ENCODE measurements at regions not wholly inside any gene's neighbourhood (a gene's known extent, or its start where the extent isn't known, plus 50 kb on each side); places are given as distances from the start of the nearest gene placed in this dataset.
A peak's percentile ranks its signal among the peaks of the same experiment; 100 is the strongest.
"Not testable (repeated sequence)": the region's sequence is repeated elsewhere in the genome, so short reads cannot be mapped to it uniquely, and the experiment has no call there.

GRCh38 chr5:109630093-109630492 is 59.6 kb upstream of the MAN2A1 start:
- DNase-seq: no peak

DNA sequence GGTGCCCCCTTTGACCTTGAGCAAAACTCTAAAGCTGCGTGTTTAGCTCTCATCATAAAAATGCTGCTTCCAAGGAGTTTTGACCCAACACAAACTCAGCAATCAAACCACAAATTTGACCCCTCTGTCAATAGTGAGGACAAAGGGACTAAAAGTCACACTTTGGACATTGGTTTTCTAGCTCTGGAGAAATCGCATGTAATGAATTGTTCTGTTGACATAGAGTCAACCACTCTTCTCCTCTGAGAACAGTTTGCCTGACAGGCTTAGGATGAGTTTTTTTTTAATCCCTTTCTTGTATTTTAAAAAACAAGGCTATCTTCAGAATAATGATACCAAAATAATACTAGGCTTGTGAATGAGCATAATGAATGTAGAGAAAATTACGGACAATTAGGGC is 61.1 kb upstream of the MAN2A1 start:
- no peak for DNase-seq

- not testable (repeated sequence) for DNase-seq
These were observed 68.5 kb upstream of the MAN2A1 start for GRCh38 chr5:109621266-109621665.

GRCh38 chr5:109620651-109621050 is 69.1 kb upstream of the MAN2A1 start:
- DNase-seq: no peak

DNA sequence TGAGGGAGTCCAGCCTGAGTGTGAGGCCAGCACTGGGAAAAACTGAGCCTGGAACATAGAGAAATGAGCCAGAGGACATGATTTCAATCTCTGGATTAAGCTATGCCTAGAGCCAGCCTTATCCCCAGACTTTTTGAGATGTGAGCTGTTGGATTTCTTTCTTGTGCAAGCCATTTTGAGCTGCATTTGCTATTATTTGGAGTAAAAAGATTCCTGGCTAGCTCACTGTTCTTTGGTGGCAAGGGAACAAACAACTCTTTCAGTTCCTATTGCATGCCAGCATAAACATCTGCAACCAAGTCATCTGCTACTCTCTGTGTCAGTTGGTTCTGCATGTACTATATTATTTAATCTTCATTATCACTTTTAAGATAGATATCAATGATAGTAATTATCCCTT is 70.1 kb upstream of the MAN2A1 start:
- DNase-seq: peak; percentile 49

DNA sequence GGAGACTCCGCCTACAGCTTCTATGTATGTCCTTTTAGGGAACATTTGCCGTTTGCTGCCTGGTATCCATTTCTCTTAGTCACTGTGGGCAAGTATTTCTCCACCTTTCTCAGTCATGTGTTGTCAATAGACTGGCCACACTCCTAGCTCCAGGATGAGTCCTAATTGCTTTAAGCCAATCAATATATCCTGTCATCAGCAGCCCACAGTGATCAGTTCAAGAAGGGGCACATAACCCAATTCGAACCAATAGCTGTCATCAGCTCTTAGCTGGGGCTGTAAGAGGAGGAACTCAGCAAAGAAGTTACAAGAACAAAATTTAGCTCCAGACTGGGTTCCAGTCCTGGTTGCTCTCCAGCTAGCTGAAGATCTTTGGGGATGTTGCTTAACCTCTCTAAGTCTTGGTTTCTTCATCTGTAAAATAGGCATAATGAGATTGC is 70.7 kb upstream of the MAN2A1 start:
- no peak for DNase-seq

DNA sequence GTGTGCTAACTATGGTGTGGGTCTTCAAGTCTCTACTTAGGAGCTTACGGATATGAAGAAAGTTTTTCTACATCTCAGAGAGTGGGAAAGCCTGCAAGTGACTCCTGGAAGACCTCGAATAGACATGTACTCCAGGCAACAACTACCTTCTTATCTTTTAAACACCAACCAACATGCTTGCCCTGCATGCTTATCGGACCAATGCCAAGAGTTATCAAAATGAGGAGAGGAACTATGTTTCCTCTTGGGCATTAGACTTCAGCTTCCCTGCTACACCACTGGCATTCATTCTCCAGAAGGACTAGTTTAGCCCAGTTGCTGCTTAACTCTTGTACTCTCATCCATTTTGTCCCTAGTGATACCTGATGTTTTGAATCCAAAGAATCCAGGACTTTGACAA is 74.7 kb upstream of the MAN2A1 start:
- no peak for DNase-seq

GRCh38 chr5:109614301-109614700 is 75.4 kb upstream of the MAN2A1 start:
- DNase-seq: no peak

- DNase-seq: no peak
These were observed 77.3 kb upstream of the MAN2A1 start for GRCh38 chr5:109612278-109612905.

DNA sequence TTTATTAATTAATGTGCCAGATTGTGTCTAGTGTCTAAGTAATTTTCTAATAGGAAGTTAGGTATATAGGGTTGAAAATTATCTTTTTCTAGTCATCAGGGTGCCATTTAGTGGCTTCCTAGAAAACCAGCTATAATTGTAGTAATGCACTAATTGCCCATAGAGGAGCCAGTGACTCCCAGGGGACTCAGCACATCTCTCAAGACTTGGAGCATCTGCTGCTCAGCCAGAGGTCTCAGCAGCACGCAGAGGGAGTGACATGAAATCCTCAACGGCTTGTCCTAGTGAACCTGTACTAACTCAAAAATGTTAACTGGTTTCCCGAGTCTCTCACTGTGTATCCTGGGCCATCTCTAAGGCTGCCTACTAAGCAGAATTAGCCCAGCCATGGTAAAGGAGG is 78.2 kb upstream of the MAN2A1 start:
- DNase-seq: no peak

DNA sequence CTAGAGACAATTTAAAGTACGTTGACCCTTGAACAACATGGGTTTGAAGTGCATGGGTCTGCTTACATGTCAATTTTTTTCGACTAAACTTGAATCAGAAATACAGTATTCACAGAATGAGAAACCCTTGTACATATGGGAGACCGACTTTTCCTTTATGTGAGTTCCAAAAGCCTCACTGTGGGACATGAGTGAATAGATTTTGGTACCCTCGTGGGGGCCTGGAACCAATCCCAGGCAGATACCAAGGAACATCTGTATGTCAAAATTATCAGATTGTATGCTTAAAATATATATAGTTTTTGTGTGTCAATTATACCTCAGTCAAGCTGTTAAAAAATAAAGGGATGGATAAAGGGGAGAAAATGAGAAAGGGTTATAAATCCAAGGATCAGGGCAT is 78.7 kb upstream of the MAN2A1 start:
- no peak for DNase-seq

DNA sequence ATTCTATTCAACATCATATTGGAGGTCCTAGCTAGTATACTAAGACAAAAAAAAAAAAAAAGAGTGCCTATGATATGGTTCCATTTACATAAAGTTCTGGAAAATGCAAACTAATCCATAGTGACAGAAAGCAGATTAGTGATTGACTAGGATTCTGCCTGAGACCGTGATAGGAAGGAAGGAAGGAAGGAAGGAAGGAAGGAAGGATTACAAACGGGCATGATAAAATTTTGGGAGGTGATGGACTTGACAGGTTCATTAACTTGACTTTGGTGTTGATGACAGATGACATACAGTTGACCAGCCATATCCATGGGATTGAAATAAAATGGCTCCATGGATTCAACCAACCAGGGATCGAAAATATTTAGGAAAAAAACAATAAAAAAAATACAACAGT is 79.1 kb upstream of the MAN2A1 start:
- DNase-seq: no peak

DNA sequence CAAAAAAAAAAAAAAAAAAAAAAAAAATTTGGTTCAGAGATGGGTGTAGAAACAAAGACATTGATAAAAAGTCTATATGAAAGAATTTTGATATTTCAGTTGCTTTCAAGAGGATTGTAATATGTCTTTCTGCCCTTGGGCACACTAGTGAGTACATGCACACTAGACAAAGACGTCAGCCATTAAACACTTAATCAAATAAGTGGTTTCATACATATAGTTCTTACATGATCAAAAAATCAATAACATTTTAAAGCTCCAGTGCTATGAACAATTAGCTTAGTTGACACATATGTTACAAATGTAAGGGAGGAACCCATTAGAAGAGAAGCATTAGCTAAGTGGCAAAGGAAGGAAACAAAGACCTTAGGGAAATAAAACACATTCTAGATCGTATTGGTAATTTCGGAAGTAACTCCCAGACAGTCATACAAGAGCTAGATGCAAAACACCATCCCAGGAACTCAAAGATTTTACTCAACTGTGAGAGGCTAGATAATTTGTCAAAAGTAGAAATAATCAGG is 84.5 kb upstream of the MAN2A1 start:
- no peak for DNase-seq

GRCh38 chr5:109604758-109605157 is 85.0 kb upstream of the MAN2A1 start:
- DNase-seq: no peak

DNA sequence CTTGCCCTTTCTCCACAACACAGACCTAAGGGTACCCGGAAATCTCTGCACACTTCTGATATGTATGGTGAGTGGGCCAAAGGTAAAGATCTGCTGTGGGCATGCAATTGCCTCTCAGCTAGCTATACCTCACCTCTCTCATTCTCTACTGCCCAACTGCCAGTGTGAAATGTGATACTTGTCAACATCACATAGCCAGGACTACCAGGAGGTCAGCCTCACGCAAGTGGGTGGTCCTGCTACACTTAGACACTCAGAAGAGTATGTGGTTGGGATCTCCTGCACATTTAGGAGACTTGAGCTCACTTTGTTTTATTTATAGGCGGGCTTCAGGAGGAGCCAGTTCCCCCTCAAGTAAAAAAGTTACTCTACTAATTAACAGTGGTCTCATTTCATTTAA is 88.0 kb upstream of the MAN2A1 start:
- DNase-seq: no peak

DNA sequence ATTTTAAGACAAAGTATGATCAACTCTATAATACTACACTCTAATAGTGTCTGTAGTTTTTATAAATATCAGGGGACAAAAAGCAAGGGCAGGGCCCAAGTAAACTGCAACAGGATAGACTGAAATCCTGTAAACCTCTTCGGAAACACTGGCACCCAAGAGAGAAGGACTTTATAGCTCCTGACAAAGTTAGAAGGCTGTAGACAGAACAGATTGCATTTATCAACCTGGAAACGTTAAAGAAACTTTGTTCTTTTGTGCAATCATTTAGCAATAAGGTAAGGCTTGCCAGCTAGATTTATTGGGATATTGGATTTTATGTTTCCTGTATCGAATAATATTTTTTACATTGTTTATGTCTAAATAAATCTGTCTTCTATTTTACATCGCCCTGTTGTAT is 91.8 kb upstream of the MAN2A1 start:
- no peak for DNase-seq

- DNase-seq: no peak
These were observed 95.5 kb upstream of the MAN2A1 start for GRCh38 chr5:109594217-109594616.

- no peak for DNase-seq
These were observed 98.9 kb upstream of the MAN2A1 start for GRCh38 chr5:109590799-109591198.

DNA sequence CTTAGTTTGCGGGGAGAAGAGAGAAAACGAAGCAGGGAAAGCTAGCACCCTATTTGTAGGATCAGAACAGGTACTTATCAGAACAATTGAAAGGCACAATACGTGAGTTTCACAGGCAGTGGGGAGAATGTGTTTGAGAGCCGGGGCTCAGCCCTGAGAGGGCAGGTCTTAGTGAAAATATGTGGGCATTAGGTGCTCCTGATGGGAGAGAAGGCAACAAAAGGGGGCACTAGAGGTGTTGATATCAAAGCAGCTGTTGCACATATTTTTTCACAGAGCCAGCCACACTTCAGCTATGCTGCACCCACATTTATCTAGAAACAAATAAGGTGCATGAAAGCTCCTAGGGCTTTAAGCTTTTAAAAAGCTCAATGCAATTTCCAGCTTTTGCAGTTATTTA is 99.7 kb upstream of the MAN2A1 start:
- DNase-seq: no peak

- DNase-seq: no peak
These were observed 100.5 kb upstream of the MAN2A1 start for GRCh38 chr5:109589239-109589638.

GRCh38 chr5:109588281-109589035 is 101.3 kb upstream of the MAN2A1 start:
- no peak for DNase-seq

DNA sequence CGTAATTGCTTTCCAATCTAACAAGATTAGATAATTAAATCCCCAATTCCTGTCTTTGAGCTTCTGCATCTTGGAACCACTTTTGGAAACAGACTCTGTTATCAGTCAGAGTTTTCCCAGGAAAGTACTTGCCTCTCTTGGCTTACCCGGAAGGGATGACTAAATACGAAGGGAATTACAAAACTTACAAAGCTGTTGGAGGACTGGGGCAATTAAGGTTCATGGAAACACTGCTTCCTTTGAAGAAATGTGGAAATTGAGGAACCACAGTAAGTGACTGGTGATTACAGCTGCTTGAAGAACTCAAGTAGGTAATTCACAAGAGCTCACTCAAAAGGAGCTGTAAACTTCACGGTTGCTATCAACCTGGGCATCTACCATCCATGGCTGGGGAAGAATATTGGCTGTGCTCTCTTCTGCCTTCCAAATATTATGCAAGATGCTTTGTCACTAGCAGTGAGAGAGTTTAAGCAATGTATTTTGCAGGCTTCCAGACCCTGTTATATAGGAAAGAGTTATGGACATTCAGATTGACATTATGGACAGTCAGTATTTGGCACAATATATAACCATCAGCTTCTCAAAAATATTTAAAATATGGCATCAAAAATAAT is 104.6 kb upstream of the MAN2A1 start:
- no peak for DNase-seq

DNA sequence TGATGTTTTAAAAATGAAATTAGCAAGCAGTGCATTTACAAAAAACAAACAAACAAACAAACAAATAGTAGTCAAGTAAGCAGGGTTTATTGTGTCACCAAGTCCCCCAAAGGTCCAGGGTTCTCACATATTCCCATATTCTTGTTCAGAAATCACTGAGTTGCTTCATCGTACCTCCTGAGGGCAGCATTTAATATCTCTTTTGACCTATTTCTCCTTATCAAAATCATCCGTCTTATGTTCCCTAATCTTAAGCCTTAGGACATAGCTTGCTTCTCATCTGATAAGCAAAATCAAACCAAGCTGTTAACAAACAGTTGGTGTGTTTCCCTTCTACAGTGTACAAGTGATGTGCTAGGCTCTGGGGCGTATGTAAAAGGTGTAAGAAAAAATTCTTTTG is 109.5 kb upstream of the MAN2A1 start:
- DNase-seq: no peak
